A549 (cell line): ENCODE measurements at regions not wholly inside any gene's neighbourhood (a gene's known extent, or its start where the extent isn't known, plus 50 kb on each side); places are given as distances from the start of the nearest gene placed in this dataset.

Experiments used
- BHLHE40 ChIP-seq: IDR thresholded peaks from 2 replicates; pipeline ENCODE4 v1.6.1; 2012; ENCODE audit warnings: low read depth, low read length, inconsistent platforms
- CEBPB ChIP-seq, 2 experiments: fragments of >200 bp in 1 of 2; sonication (Bioruptor Twin) in 1 of 2; formaldehyde crosslinking in 1 of 2; IDR thresholded peaks; 2 replicates each; pipeline ENCODE4 v1.6.1; 2012 to 2016
- HDAC2 ChIP-seq: fragments of 200-600 bp; sonication (generic); IDR thresholded peaks from 2 replicates; pipeline ENCODE4 v1.6.1; 2016
- MAZ ChIP-seq: fragments of 150-350 bp; IDR thresholded peaks from 2 replicates; pipeline ENCODE4 v1.6.1; 2014; ENCODE audit warnings: antibody characterized with exemption, low read depth, low read length, borderline replicate concordance
- POLR2A ChIP-seq: IDR thresholded peaks from 2 replicates; pipeline ENCODE4 v1.6.1; 2012; ENCODE audit warnings: mild to moderate bottlenecking, low read length
- POLR2AphosphoS2 ChIP-seq: conservative IDR thresholded peaks from 2 replicates; pipeline ENCODE4 v1.6.1; 2012; ENCODE audit warnings: low read length, improper control_type of control experiment, inconsistent platforms
- RAD21 ChIP-seq, 2 experiments: fragments of >200 bp in 1 of 2; sonication (Bioruptor Twin) in 1 of 2; formaldehyde crosslinking in 1 of 2; IDR thresholded peaks in 1 of 2; conservative IDR thresholded peaks in 1 of 2; 2 replicates in 1 of 2; 3 replicates in 1 of 2; pipeline ENCODE4 v1.6.1; 2012 to 2018; ENCODE audit warnings: inconsistent platforms in 1 of 2
- RCOR1 ChIP-seq: fragments of 150-350 bp; IDR thresholded peaks from 2 replicates; pipeline ENCODE4 v1.6.1; 2014; ENCODE audit warnings: antibody characterized with exemption, low read length, low read depth
- SMC3 ChIP-seq: fragments of >200 bp; sonication (Bioruptor Twin); formaldehyde crosslinking; IDR thresholded peaks from 3 replicates; pipeline ENCODE4 v1.6.1; 2018; ENCODE audit warnings: inconsistent platforms
- TF ChIP-seq, protein P1 (sequence below): fragments of >200 bp; sonication (Bioruptor Twin); formaldehyde crosslinking; IDR thresholded peaks from 3 replicates; pipeline ENCODE4 v1.6.1; 2016
- TF ChIP-seq, protein P2 (sequence below): fragments of >200 bp; sonication (Bioruptor Twin); formaldehyde crosslinking; IDR thresholded peaks from 3 replicates; pipeline ENCODE4 v1.5.1; 2016
- TF ChIP-seq, protein P3 (sequence below): fragments of 200-600 bp; sonication (generic); IDR thresholded peaks from 2 replicates; pipeline ENCODE4 v1.6.1; 2016; ENCODE audit warnings: antibody characterized with exemption, mild to moderate bottlenecking, moderate library complexity

DNA sequence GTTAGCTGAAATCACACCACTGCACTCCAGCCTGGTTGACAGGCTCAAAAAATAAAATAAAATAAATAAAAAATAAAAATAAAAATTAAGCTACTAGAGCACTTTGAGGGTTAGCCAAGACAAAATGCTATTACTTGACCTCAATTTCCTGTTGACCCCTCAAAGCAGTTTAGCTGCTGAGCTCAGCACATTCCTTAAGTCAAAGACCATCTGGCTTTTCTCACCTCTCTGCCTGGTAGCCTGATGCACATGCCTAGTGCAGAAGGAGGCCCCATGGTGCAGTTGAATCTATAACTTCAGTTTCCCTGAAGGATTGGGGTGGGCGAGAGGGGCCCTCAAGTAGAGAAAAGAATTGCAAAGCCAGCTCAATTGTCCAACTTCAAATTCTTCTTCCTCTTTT lies 211.1 kb upstream of the GALNT17 start:
- TF ChIP-seq POLR2AphosphoS2 (no peak), POLR2A (no peak), MAZ (no peak), HDAC2 (no peak), CEBPB (IDR thresholded peaks at IDR 0.05) (no peak), RAD21 (conservative IDR thresholded peaks at IDR 0.05 in 1 of 2, IDR thresholded peaks at IDR 0.05 in 1 of 2) (no peak), BHLHE40 (no peak), SMC3 (no peak), RCOR1 (no peak)
- TF ChIP-seq, protein P1, sequence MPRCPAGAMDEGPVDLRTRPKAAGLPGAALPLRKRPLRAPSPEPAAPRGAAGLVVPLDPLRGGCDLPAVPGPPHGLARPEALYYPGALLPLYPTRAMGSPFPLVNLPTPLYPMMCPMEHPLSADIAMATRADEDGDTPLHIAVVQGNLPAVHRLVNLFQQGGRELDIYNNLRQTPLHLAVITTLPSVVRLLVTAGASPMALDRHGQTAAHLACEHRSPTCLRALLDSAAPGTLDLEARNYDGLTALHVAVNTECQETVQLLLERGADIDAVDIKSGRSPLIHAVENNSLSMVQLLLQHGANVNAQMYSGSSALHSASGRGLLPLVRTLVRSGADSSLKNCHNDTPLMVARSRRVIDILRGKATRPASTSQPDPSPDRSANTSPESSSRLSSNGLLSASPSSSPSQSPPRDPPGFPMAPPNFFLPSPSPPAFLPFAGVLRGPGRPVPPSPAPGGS = no peak
- TF ChIP-seq, protein P2, sequence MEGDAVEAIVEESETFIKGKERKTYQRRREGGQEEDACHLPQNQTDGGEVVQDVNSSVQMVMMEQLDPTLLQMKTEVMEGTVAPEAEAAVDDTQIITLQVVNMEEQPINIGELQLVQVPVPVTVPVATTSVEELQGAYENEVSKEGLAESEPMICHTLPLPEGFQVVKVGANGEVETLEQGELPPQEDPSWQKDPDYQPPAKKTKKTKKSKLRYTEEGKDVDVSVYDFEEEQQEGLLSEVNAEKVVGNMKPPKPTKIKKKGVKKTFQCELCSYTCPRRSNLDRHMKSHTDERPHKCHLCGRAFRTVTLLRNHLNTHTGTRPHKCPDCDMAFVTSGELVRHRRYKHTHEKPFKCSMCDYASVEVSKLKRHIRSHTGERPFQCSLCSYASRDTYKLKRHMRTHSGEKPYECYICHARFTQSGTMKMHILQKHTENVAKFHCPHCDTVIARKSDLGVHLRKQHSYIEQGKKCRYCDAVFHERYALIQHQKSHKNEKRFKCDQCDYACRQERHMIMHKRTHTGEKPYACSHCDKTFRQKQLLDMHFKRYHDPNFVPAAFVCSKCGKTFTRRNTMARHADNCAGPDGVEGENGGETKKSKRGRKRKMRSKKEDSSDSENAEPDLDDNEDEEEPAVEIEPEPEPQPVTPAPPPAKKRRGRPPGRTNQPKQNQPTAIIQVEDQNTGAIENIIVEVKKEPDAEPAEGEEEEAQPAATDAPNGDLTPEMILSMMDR = no peak
- TF ChIP-seq, protein P3, sequence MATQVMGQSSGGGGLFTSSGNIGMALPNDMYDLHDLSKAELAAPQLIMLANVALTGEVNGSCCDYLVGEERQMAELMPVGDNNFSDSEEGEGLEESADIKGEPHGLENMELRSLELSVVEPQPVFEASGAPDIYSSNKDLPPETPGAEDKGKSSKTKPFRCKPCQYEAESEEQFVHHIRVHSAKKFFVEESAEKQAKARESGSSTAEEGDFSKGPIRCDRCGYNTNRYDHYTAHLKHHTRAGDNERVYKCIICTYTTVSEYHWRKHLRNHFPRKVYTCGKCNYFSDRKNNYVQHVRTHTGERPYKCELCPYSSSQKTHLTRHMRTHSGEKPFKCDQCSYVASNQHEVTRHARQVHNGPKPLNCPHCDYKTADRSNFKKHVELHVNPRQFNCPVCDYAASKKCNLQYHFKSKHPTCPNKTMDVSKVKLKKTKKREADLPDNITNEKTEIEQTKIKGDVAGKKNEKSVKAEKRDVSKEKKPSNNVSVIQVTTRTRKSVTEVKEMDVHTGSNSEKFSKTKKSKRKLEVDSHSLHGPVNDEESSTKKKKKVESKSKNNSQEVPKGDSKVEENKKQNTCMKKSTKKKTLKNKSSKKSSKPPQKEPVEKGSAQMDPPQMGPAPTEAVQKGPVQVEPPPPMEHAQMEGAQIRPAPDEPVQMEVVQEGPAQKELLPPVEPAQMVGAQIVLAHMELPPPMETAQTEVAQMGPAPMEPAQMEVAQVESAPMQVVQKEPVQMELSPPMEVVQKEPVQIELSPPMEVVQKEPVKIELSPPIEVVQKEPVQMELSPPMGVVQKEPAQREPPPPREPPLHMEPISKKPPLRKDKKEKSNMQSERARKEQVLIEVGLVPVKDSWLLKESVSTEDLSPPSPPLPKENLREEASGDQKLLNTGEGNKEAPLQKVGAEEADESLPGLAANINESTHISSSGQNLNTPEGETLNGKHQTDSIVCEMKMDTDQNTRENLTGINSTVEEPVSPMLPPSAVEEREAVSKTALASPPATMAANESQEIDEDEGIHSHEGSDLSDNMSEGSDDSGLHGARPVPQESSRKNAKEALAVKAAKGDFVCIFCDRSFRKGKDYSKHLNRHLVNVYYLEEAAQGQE = no peak
